RWPE1 (cell line): ENCODE measurements at regions not wholly inside any gene's neighbourhood (a gene's known extent, or its start where the extent isn't known, plus 50 kb on each side); places are given as distances from the start of the nearest gene placed in this dataset.

ENCODE experiments used
- CTCF ChIA-PET: fragments of 350-600 bp; sonication (Branson Sonifier 250); formaldehyde crosslinking; extraction: SDS; loops from one replicate; lab custom pipeline; 2021; lab: Yijun Ruan, JAX
- POLR2A ChIA-PET: fragments of 400-600 bp; formaldehyde crosslinking; extraction: SDS; loops from one replicate; lab custom pipeline; 2020; ENCODE audit warnings: antibody characterized with exemption; ENCODE audit not compliant: low non-redundant PET; lab: Yijun Ruan, JAX
- DNase-seq: peaks from one replicate; pipeline ENCODE4 v3.0.0; 2012; ENCODE audit warnings: low spot score
- H3K27ac ChIP-seq: fragments of 450-650 bp; 2 replicates; pipeline ENCODE4 v1.5.1; 2017
- CTCF ChIP-seq: fragments of 450-650 bp; conservative IDR thresholded peaks from 2 replicates; pipeline ENCODE4 v1.5.1; 2017; ENCODE audit warnings: low read depth, mild to moderate bottlenecking

DNA sequence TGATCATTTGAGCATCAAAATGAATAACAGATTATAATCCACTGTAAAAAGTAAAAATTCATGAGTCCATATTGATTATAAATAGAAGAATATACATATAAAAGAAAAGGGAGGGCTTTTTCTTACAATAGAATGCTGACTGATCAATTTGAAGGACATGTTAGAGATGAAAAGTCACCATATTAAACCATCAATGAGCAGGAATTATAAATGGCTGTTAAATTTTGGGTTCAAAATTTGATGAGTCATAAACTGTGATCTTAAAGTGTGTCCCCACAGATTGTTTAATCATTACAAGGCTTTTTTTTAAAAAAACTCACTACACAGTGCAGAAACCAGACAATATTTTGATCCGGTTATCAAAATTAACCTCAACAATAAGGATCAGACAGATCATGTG is 434.5 kb downstream of the BCL11A start:
- POLR2A ChIA-PET, result no interaction called here
- TF ChIP-seq CTCF, result no peak
- no peak overlapping the region for H3K27ac ChIP-seq
- CTCF ChIA-PET, result no interaction called here
- no peak for DNase-seq

DNA sequence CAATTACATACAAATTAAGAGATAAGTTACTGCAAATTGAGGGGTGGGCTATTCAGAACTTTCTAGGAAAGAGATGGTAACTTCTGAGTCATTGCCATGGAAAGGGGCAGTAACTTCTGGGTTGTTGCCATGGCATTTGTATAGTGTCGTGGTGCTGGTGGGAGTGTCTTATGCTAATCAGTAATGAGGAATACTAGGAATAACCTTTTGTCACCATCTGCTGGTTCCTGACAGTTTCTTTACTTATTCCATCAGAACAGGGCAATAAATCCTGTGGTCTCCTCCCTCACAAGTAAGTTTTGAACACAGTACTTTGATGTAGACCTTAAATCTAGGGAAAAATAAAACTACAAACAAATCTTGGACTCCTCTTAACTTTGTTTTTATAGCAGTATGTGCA is 435.4 kb downstream of the BCL11A start:
- TF ChIP-seq CTCF, result no peak
- H3K27ac ChIP-seq, result no peak overlapping the region
- POLR2A ChIA-PET, result no interaction called here
- no peak for DNase-seq
- CTCF ChIA-PET, result no interaction called here

GRCh38 chr2:60116161-60116875 is 437.1 kb downstream of the BCL11A start:
- POLR2A ChIA-PET, result no interaction called here
- CTCF ChIA-PET, result no interaction called here
- no peak for DNase-seq

DNA sequence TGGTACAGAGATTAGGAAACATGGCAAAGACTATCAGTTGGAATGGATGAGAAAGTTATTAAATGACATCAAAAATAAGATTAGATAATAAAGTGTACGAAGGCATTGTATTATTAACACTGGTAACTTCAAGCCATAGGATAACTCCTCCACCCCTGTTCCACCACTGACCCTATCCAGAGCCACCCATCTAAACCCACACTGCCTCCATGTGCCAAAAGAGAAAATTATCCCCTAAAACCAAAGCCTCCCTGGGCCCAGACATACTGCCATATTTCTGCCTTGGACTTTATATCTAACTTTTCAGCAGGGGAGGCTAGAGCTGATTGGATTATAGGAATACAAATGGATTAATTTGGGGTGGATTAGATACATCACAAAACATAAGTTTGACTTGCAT is 443.7 kb downstream of the BCL11A start:
- DNase-seq, result no peak
- ChIA-PET CTCF (no interaction called here), POLR2A (no interaction called here)
- H3K27ac ChIP-seq, result no peak overlapping the region
- TF ChIP-seq CTCF, result no peak

More at GRCh38 chr2:60116161-60116875, 437.1 kb downstream of the BCL11A start:
- no peak overlapping the region for H3K27ac ChIP-seq
- no peak for TF ChIP-seq CTCF

- TF ChIP-seq CTCF, result no peak
- DNase-seq, result no peak
- ChIA-PET POLR2A (no interaction called here), CTCF (interaction anchor here (0.7 kb wide), 1 partner anchor 269 kb away, joined by 4 read pairs; no protein-coding TSS in a partner anchor)
- H3K27ac ChIP-seq, result no peak overlapping the region
Observed at GRCh38 chr2:60106836-60107529, 446.5 kb downstream of the BCL11A start.

DNA sequence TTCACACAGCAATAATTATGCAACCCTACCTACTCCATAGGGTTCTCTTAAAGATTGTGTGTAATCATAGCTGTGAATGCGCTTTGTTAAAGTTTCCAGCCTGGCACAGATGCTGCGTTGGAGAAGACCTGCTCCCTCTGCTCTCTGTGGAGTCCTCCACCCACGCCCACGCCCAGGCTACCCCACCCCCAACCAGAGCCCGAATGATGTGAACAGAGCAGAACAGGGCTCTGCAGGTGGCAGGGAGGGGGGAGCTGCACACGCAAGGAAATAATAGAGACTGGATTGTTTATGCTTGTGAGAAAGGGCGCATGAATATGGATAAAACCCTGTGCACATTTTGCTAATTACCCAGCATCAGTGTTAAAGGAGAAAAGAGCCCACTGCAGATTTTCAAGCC is 447.5 kb downstream of the BCL11A start:
- H3K27ac ChIP-seq, result no peak overlapping the region
- no peak for DNase-seq
- ChIA-PET POLR2A (no interaction called here), CTCF (interaction anchor here (0.5 to 0.7 kb wide), 2 partner anchors 266 to 1038 kb away, joined by 3 to 5 read pairs; no protein-coding TSS in a partner anchor)
- no peak for TF ChIP-seq CTCF
